HepG2 (cell line): ENCODE measurements at regions not wholly inside any gene's neighbourhood (a gene's known extent, or its start where the extent isn't known, plus 50 kb on each side); places are given as distances from the start of the nearest gene placed in this dataset.
A peak's percentile ranks its signal among the peaks of the same experiment; 100 is the strongest.

Experiments
- CAMTA2 ChIP-seq: sonication (generic); formaldehyde crosslinking; IDR thresholded peaks from 2 replicates; pipeline ENCODE4 v1.4.0; 2020; ENCODE audit warnings: mild to moderate bottlenecking, missing genetic modification reagents, borderline replicate concordance
- CEBPG ChIP-seq: IDR thresholded peaks from 2 replicates; pipeline ENCODE4 v1.6.1; 2016
- DNMT1 ChIP-seq: sonication (generic); formaldehyde crosslinking; IDR thresholded peaks from 2 replicates; pipeline ENCODE4 v1.5.1; 2020; ENCODE audit warnings: mild to moderate bottlenecking, missing genetic modification reagents
- GFI1 ChIP-seq: sonication (generic); formaldehyde crosslinking; IDR thresholded peaks from 2 replicates; pipeline ENCODE4 v1.5.0; 2020; ENCODE audit warnings: missing genetic modification reagents, mild to moderate bottlenecking, borderline replicate concordance
- GTF3A ChIP-seq: sonication (generic); formaldehyde crosslinking; conservative IDR thresholded peaks from 2 replicates; pipeline ENCODE4 v1.4.0; 2020; ENCODE audit warnings: mild to moderate bottlenecking, missing genetic modification reagents
- HHEX ChIP-seq: IDR thresholded peaks from 2 replicates; pipeline ENCODE4 v1.6.1; 2016; ENCODE audit warnings: control low read depth
- HNF4G ChIP-seq, 2 experiments: sonication (generic) in 1 of 2; formaldehyde crosslinking in 1 of 2; IDR thresholded peaks; 2 replicates each; pipeline versions ENCODE4 v1.4.0 to v1.6.1; 2011 to 2020; ENCODE audit warnings: borderline replicate concordance in 2 of 2, low read depth in 2 of 2, mild to moderate bottlenecking in 2 of 2, low read length in 1 of 2, missing genetic modification reagents in 1 of 2, moderate library complexity in 1 of 2
- ISL2 ChIP-seq: sonication (generic); formaldehyde crosslinking; IDR thresholded peaks from 2 replicates; pipeline ENCODE4 v1.5.0; 2020; ENCODE audit warnings: missing genetic modification reagents
- NKX3-1 ChIP-seq: sonication (generic); formaldehyde crosslinking; IDR thresholded peaks from 2 replicates; pipeline ENCODE4 v1.5.0; 2020; ENCODE audit warnings: missing genetic modification reagents
- PHF21A ChIP-seq: sonication (generic); formaldehyde crosslinking; IDR thresholded peaks from 2 replicates; pipeline ENCODE4 v1.5.0; 2020; ENCODE audit warnings: mild to moderate bottlenecking, missing genetic modification reagents
- RFXAP ChIP-seq: sonication (generic); formaldehyde crosslinking; IDR thresholded peaks from 2 replicates; pipeline ENCODE4 v1.4.0; 2020; ENCODE audit warnings: missing genetic modification reagents, borderline replicate concordance
- SKIL ChIP-seq: sonication (generic); formaldehyde crosslinking; IDR thresholded peaks from 2 replicates; pipeline ENCODE4 v1.8.0; 2022; ENCODE audit warnings: missing genetic modification reagents, mild to moderate bottlenecking, moderate library complexity, borderline replicate concordance
- SMYD3 ChIP-seq: sonication (generic); formaldehyde crosslinking; IDR thresholded peaks from 2 replicates; pipeline ENCODE4 v1.8.1; 2023; ENCODE audit warnings: mild to moderate bottlenecking, missing genetic modification reagents
- TFE3 ChIP-seq: IDR thresholded peaks from 2 replicates; pipeline ENCODE4 v1.6.1; 2016
- TMF1 ChIP-seq: sonication (generic); formaldehyde crosslinking; IDR thresholded peaks from 2 replicates; pipeline ENCODE4 v1.8.1; 2022; ENCODE audit warnings: low read depth, missing genetic modification reagents
- YEATS2 ChIP-seq: sonication (generic); formaldehyde crosslinking; IDR thresholded peaks from 2 replicates; pipeline ENCODE4 v1.4.0; 2020; ENCODE audit warnings: missing genetic modification reagents, borderline replicate concordance
- ZBTB34 ChIP-seq: sonication (generic); formaldehyde crosslinking; IDR thresholded peaks from 2 replicates; pipeline ENCODE4 v1.8.0; 2022; ENCODE audit warnings: mild to moderate bottlenecking, missing genetic modification reagents
- ZBTB46 ChIP-seq: sonication (generic); formaldehyde crosslinking; IDR thresholded peaks from 2 replicates; pipeline ENCODE4 v1.4.0; 2020; ENCODE audit warnings: mild to moderate bottlenecking, missing genetic modification reagents, borderline replicate concordance
- ZEB1 ChIP-seq: IDR thresholded peaks from 2 replicates; pipeline ENCODE4 v1.6.1; 2012; ENCODE audit warnings: mild to moderate bottlenecking, low read depth, inconsistent platforms; ENCODE audit not compliant: insufficient replicate concordance
- ZFP82 ChIP-seq: sonication (generic); formaldehyde crosslinking; IDR thresholded peaks from 2 replicates; pipeline ENCODE4 v1.5.1; 2020; ENCODE audit warnings: mild to moderate bottlenecking, missing genetic modification reagents, borderline replicate concordance
- ZNF567 ChIP-seq: sonication (generic); formaldehyde crosslinking; IDR thresholded peaks from 2 replicates; pipeline ENCODE4 v1.8.1; 2023; ENCODE audit warnings: mild to moderate bottlenecking, missing genetic modification reagents, borderline replicate concordance
- ZSCAN12 ChIP-seq: sonication (generic); formaldehyde crosslinking; IDR thresholded peaks from 2 replicates; pipeline ENCODE4 v1.9.0; 2021; ENCODE audit warnings: mild to moderate bottlenecking, missing genetic modification reagents

GRCh38 chr20:50366270-50367103, 143.7 kb upstream of the PTPN1 start (continued):
- TF ChIP-seq ZBTB46 (CRISPR knock-in tag): no peak
- TF ChIP-seq ZBTB34: peak; percentile 92
- TF ChIP-seq ZNF567: peak; percentile 86; the same call in 1 of the 2 replicates
- peak; percentile 54; the same call in 1 of the 2 replicates for TF ChIP-seq NKX3-1 (CRISPR knock-in tag)
- peak; percentile 95 for TF ChIP-seq ISL2 (CRISPR knock-in tag)
- TF ChIP-seq RFXAP (CRISPR knock-in tag): peak; percentile 97
- TF ChIP-seq ZSCAN12 (CRISPR knock-in tag): peak; percentile 83; the same call in 1 of the 2 replicates
- 0 out of 2 replicates have a peak, but pooled peaks have one; percentile 32 for TF ChIP-seq TMF1 (CRISPR knock-in tag)
- TF ChIP-seq CEBPG (CRISPR knock-in tag): peak; percentile 93
- peak; percentile 41 for TF ChIP-seq ZEB1
- peak; percentile 61; the same call in 1 of the 2 replicates for TF ChIP-seq HHEX
- peak; percentile 96 for TF ChIP-seq GFI1 (CRISPR knock-in tag)
- TF ChIP-seq PHF21A (CRISPR knock-in tag): peak; percentile 98
- peak; percentile 67; the same call in 1 of the 2 replicates for TF ChIP-seq YEATS2 (CRISPR knock-in tag)
- no peak for TF ChIP-seq ZFP82 (CRISPR knock-in tag)
- peak; percentile 85 for TF ChIP-seq SKIL (CRISPR knock-in tag)
- TF ChIP-seq DNMT1: no peak
- TF ChIP-seq TFE3 (CRISPR knock-in tag): peak; percentile 72; the same call in 1 of the 2 replicates
- TF ChIP-seq GTF3A (CRISPR knock-in tag): no peak
- TF ChIP-seq CAMTA2 (CRISPR knock-in tag): no peak
- TF ChIP-seq SMYD3 (CRISPR knock-in tag): peak; percentile 90; the same call in 1 of the 2 replicates
- TF ChIP-seq HNF4G (IDR thresholded peaks at IDR 0.05; ENCODE audit: borderline replicate concordance, low read depth, low read length): peak; percentile 92
- peak; percentile 90 for TF ChIP-seq HNF4G (CRISPR knock-in tag; IDR thresholded peaks at IDR 0.05; ENCODE audit: borderline replicate concordance, low read depth)
